ENCODE measurements at regions not wholly inside any gene's neighbourhood (a gene's known extent, or its start where the extent isn't known, plus 50 kb on each side); places are given as distances from the start of the nearest gene placed in this dataset.

DNA sequence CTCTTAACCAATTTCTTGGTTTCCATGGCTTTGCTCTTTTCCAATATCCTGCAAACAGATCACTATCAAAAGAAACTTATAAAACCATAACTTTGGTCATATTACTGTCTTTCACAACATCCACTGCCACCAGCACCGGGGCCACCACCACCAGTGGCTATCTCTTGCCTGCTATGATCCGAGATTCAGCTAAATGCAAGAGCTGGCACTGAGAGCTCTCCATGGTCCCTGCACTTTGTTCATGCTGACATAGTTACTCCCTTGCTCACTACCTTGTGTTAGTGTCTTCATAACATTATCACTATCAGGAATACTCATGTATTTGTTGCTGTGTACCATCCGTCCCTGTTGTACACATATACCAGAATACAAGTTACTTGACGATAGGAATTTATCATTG, 299.0 kb downstream of the ETS1 start:
- no peak overlapping the region for H2AK5ac ChIP-seq (ENCODE audit: low read length, severe bottlenecking)
- H3K27me3 ChIP-seq (ENCODE audit: control insufficient read depth in 1 of 2, insufficient read depth in 1 of 2, low read length in 2 of 2) = no peaks in the 10 kb centered on the region
- DNase-seq = peak; percentile 26
- H3K9me3 ChIP-seq (ENCODE audit: control insufficient read depth, low read length) = no peaks in the 10 kb centered on the region
- H3K4me2 ChIP-seq (ENCODE audit: low read length, poor library complexity, severe bottlenecking) = no peak overlapping the region
- H2BK12ac ChIP-seq (ENCODE audit: low read length in 2 of 2) = no peak overlapping the region
- peaks cover 8% of the 10 kb centered on the region for H3K4me1 ChIP-seq (ENCODE audit: control insufficient read depth, insufficient read depth, low read depth, low read length)
- H3K23ac ChIP-seq (ENCODE audit: low read length in 2 of 2) = no peak overlapping the region
- H2BK120ac ChIP-seq (ENCODE audit: low read depth, low read length) = no peak overlapping the region
- H3K4ac ChIP-seq (ENCODE audit: low read depth in 1 of 2, low read length in 2 of 2) = no peak overlapping the region
- no peak overlapping the region for H2AFZ ChIP-seq (ENCODE audit: low read depth, low read length)
- H3K9ac ChIP-seq (ENCODE audit: low read length) = no peak overlapping the region
- no peak overlapping the region for H3K27ac ChIP-seq (ENCODE audit: low read length, poor library complexity, severe bottlenecking)
- no peak overlapping the region for H4K91ac ChIP-seq (ENCODE audit: low read length)
- H3K79me1 ChIP-seq (replicated peaks; ENCODE audit: low read length, poor library complexity, severe bottlenecking) = no peaks in the 10 kb centered on the region
- H3K36me3 ChIP-seq (ENCODE audit: control insufficient read depth in 1 of 2, insufficient read depth in 2 of 2, low read depth in 1 of 2, low read length in 2 of 2) = no peaks in the 10 kb centered on the region
- WGBS = 70% methylated on average over 3 of the region's 4 CpGs
- H2BK15ac ChIP-seq (ENCODE audit: low read depth, poor library complexity, severe bottlenecking) = peak overlapping the region; percentile 39
- no peak overlapping the region for H3K18ac ChIP-seq (ENCODE audit: low read depth in 1 of 2, low read length in 2 of 2)
- no peak overlapping the region for H3K14ac ChIP-seq (ENCODE audit: low read length in 2 of 2)
- no peak overlapping the region for H4K8ac ChIP-seq (ENCODE audit: low read length)
- no peak overlapping the region for H3K4me3 ChIP-seq (ENCODE audit: insufficient read depth in 1 of 2, low read depth in 1 of 2, low read length in 2 of 2)
- H2BK5ac ChIP-seq (ENCODE audit: low read depth, low read length, poor library complexity, severe bottlenecking) = no peak overlapping the region

GRCh38 chr11:128285321-128285720, 302.0 kb downstream of the ETS1 start:
- no peak overlapping the region for H3K14ac ChIP-seq (ENCODE audit: low read length in 2 of 2)
- H3K4ac ChIP-seq (ENCODE audit: low read depth in 1 of 2, low read length in 2 of 2) = no peak overlapping the region
- no peak overlapping the region for H2BK12ac ChIP-seq (ENCODE audit: low read length in 2 of 2)
- H3K79me1 ChIP-seq (replicated peaks; ENCODE audit: low read length, poor library complexity, severe bottlenecking) = no peaks in the 10 kb centered on the region
- peaks cover 2% of the 10 kb centered on the region for H3K4me1 ChIP-seq (ENCODE audit: control insufficient read depth, insufficient read depth, low read depth, low read length)
- DNase-seq = no peak
- H3K27ac ChIP-seq (ENCODE audit: low read length, poor library complexity, severe bottlenecking) = no peak overlapping the region
- H2BK120ac ChIP-seq (ENCODE audit: low read depth, low read length) = no peak overlapping the region
- H2BK5ac ChIP-seq (ENCODE audit: low read depth, low read length, poor library complexity, severe bottlenecking) = no peak overlapping the region
- H3K36me3 ChIP-seq (ENCODE audit: control insufficient read depth in 1 of 2, insufficient read depth in 2 of 2, low read depth in 1 of 2, low read length in 2 of 2) = no peaks in the 10 kb centered on the region
- H3K4me2 ChIP-seq (ENCODE audit: low read length, poor library complexity, severe bottlenecking) = no peak overlapping the region
- H3K18ac ChIP-seq (ENCODE audit: low read depth in 1 of 2, low read length in 2 of 2) = no peak overlapping the region
- no peak overlapping the region for H2AFZ ChIP-seq (ENCODE audit: low read depth, low read length)
- H3K9me3 ChIP-seq (ENCODE audit: control insufficient read depth, low read length) = no peaks in the 10 kb centered on the region
- no peak overlapping the region for H3K9ac ChIP-seq (ENCODE audit: low read length)
- H3K4me3 ChIP-seq (ENCODE audit: insufficient read depth in 1 of 2, low read depth in 1 of 2, low read length in 2 of 2) = no peak overlapping the region
- H3K23ac ChIP-seq (ENCODE audit: low read length in 2 of 2) = no peak overlapping the region
- 100% methylated on average over 1 of the region's 2 CpGs for WGBS
- H2BK15ac ChIP-seq (ENCODE audit: low read depth, poor library complexity, severe bottlenecking) = no peak overlapping the region
- H2AK5ac ChIP-seq (ENCODE audit: low read length, severe bottlenecking) = no peak overlapping the region
- no peaks in the 10 kb centered on the region for H3K27me3 ChIP-seq (ENCODE audit: control insufficient read depth in 1 of 2, insufficient read depth in 1 of 2, low read length in 2 of 2)
- H4K8ac ChIP-seq (ENCODE audit: low read length) = no peak overlapping the region
- H4K91ac ChIP-seq (ENCODE audit: low read length) = no peak overlapping the region

DNA sequence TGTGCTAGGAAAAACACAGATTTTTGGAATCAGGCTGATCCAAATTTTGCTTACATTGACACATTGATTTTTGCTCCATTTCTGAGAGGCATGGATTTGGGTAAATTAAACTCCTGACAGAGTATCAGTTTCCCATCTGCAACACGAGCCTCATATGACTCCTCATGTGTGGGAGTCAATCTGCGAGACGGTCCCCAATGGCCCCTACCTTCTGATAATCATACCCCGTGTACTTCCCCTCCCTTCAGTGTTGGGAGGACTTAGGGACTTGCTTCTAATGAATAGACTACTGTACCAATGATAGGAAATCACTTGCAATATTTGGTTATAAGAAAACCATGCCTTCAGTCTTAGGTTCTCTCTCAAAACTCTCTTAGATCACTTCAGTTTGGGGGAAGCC, 302.7 kb downstream of the ETS1 start:
- Histone ChIP-seq H2BK120ac (ENCODE audit: low read depth, low read length) (no peak overlapping the region), H3K27ac (ENCODE audit: low read length, poor library complexity, severe bottlenecking) (no peak overlapping the region), H4K91ac (ENCODE audit: low read length) (no peak overlapping the region), H2BK12ac (ENCODE audit: low read length in 2 of 2) (no peak overlapping the region), H3K4ac (ENCODE audit: low read depth in 1 of 2, low read length in 2 of 2) (no peak overlapping the region), H3K4me3 (ENCODE audit: insufficient read depth in 1 of 2, low read depth in 1 of 2, low read length in 2 of 2) (no peak overlapping the region), H3K23ac (ENCODE audit: low read length in 2 of 2) (no peak overlapping the region), H3K9ac (ENCODE audit: low read length) (no peak overlapping the region), H3K79me1 (replicated peaks; ENCODE audit: low read length, poor library complexity, severe bottlenecking) (no peaks in the 10 kb centered on the region), H2AK5ac (ENCODE audit: low read length, severe bottlenecking) (no peak overlapping the region), H2BK5ac (ENCODE audit: low read depth, low read length, poor library complexity, severe bottlenecking) (no peak overlapping the region), H3K9me3 (ENCODE audit: control insufficient read depth, low read length) (no peaks in the 10 kb centered on the region), H3K4me1 (ENCODE audit: control insufficient read depth, insufficient read depth, low read depth, low read length) (peaks cover 2% of the 10 kb centered on the region), H2AFZ (ENCODE audit: low read depth, low read length) (no peak overlapping the region), H2BK15ac (ENCODE audit: low read depth, poor library complexity, severe bottlenecking) (peak overlapping the region; percentile 74), H3K14ac (ENCODE audit: low read length in 2 of 2) (no peak overlapping the region), H3K18ac (ENCODE audit: low read depth in 1 of 2, low read length in 2 of 2) (no peak overlapping the region), H3K36me3 (ENCODE audit: control insufficient read depth in 1 of 2, insufficient read depth in 2 of 2, low read depth in 1 of 2, low read length in 2 of 2) (no peaks in the 10 kb centered on the region), H3K27me3 (ENCODE audit: control insufficient read depth in 1 of 2, insufficient read depth in 1 of 2, low read length in 2 of 2) (no peaks in the 10 kb centered on the region), H3K4me2 (ENCODE audit: low read length, poor library complexity, severe bottlenecking) (no peak overlapping the region), H4K8ac (ENCODE audit: low read length) (no peak overlapping the region)
- WGBS = 93% methylated on average over 3 of the region's 4 CpGs
- no peak for DNase-seq

GRCh38 chr11:128283451-128283850, 303.9 kb downstream of the ETS1 start:
- H3K79me1 ChIP-seq (replicated peaks; ENCODE audit: low read length, poor library complexity, severe bottlenecking) = no peaks in the 10 kb centered on the region
- H3K9me3 ChIP-seq (ENCODE audit: control insufficient read depth, low read length) = no peaks in the 10 kb centered on the region
- 47% methylated on average over 1 of the region's 1 CpG for WGBS
- H2AFZ ChIP-seq (ENCODE audit: low read depth, low read length) = no peak overlapping the region
- no peak overlapping the region for H3K23ac ChIP-seq (ENCODE audit: low read length in 2 of 2)
- H3K14ac ChIP-seq (ENCODE audit: low read length in 2 of 2) = no peak overlapping the region
- no peaks in the 10 kb centered on the region for H3K27me3 ChIP-seq (ENCODE audit: control insufficient read depth in 1 of 2, insufficient read depth in 1 of 2, low read length in 2 of 2)
- H4K91ac ChIP-seq (ENCODE audit: low read length) = no peak overlapping the region
- no peak overlapping the region for H2BK5ac ChIP-seq (ENCODE audit: low read depth, low read length, poor library complexity, severe bottlenecking)
- H2BK15ac ChIP-seq (ENCODE audit: low read depth, poor library complexity, severe bottlenecking) = no peak overlapping the region
- H3K4me2 ChIP-seq (ENCODE audit: low read length, poor library complexity, severe bottlenecking) = no peak overlapping the region
- H3K9ac ChIP-seq (ENCODE audit: low read length) = no peak overlapping the region
- peak; percentile 38 for DNase-seq
- no peak overlapping the region for H4K8ac ChIP-seq (ENCODE audit: low read length)
- no peaks in the 10 kb centered on the region for H3K36me3 ChIP-seq (ENCODE audit: control insufficient read depth in 1 of 2, insufficient read depth in 2 of 2, low read depth in 1 of 2, low read length in 2 of 2)
- H2BK12ac ChIP-seq (ENCODE audit: low read length in 2 of 2) = no peak overlapping the region
- H2BK120ac ChIP-seq (ENCODE audit: low read depth, low read length) = no peak overlapping the region
- no peak overlapping the region for H3K27ac ChIP-seq (ENCODE audit: low read length, poor library complexity, severe bottlenecking)
- no peak overlapping the region for H3K4ac ChIP-seq (ENCODE audit: low read depth in 1 of 2, low read length in 2 of 2)
- H3K4me3 ChIP-seq (ENCODE audit: insufficient read depth in 1 of 2, low read depth in 1 of 2, low read length in 2 of 2) = no peak overlapping the region
- H2AK5ac ChIP-seq (ENCODE audit: low read length, severe bottlenecking) = no peak overlapping the region
- peaks cover 2% of the 10 kb centered on the region for H3K4me1 ChIP-seq (ENCODE audit: control insufficient read depth, insufficient read depth, low read depth, low read length)
- no peak overlapping the region for H3K18ac ChIP-seq (ENCODE audit: low read depth in 1 of 2, low read length in 2 of 2)

All from mesenchymal stem cell (in vitro differentiated cells and primary cell).